B cell (primary cell): ENCODE measurements at regions not wholly inside any gene's neighbourhood (a gene's known extent, or its start where the extent isn't known, plus 50 kb on each side); places are given as distances from the start of the nearest gene placed in this dataset.

Experiments
- ATAC-seq: fragments of 200-7000 bp; cut with Tn5 transposase; one replicate; pipeline ENCODE4 v1.10.0; 2021; ENCODE audit warnings: low read depth, mild to moderate bottlenecking, moderate number of reproducible peaks, moderate library complexity
- CTCF ChIA-PET: fragments of 350-600 bp; sonication (Branson Sonifier 250); formaldehyde crosslinking; loops from one replicate; lab custom pipeline; 2021; ENCODE audit warnings: antibody characterized with exemption, inconsistent platforms; lab: Charles Lee
- POLR2A ChIA-PET: fragments of 350-600 bp; sonication (Branson Sonifier 250); formaldehyde crosslinking; loops from one replicate; lab custom pipeline; 2021; ENCODE audit warnings: antibody characterized with exemption; lab: Charles Lee
- DNase-seq: peaks from one replicate; pipeline ENCODE4 v3.0.0; 2013
- H2AFZ ChIP-seq: 2 replicates; pipeline ENCODE4 v1.6.1; 2012; ENCODE audit warnings: mild to moderate bottlenecking, low read depth, low read length; ENCODE audit not compliant: insufficient read depth, poor library complexity, severe bottlenecking
- H3K27ac ChIP-seq, 2 donors: 1 replicate in 1 of 2; 2 replicates in 1 of 2; pipeline ENCODE4 v1.5.1; 2012 to 2013; ENCODE audit warnings: low read length in 2 of 2, mild to moderate bottlenecking in 2 of 2, moderate library complexity in 1 of 2
- H3K27me3 ChIP-seq, 4 experiments: fragments of 200-600 bp in 1 of 4; sonication (generic) in 1 of 4; replicated peaks in 1 of 4; 1 replicate in 2 of 4; 2 replicates in 2 of 4; pipeline versions ENCODE4 v1.6.1 to v1.7.0; 2013 to 2016; ENCODE audit warnings: low read length in 3 of 4, mild to moderate bottlenecking in 2 of 4, mixed read lengths in 1 of 4, moderate library complexity in 1 of 4; ENCODE audit not compliant: insufficient read depth in 4 of 4, control insufficient read depth in 3 of 4; ENCODE audit errors: control extremely low read depth in 1 of 4
- H3K36me3 ChIP-seq, 2 experiments: replicated peaks in 1 of 2; 1 replicate in 1 of 2; 2 replicates in 1 of 2; pipeline versions ENCODE4 v1.6.1 to v1.7.1; 2013; ENCODE audit warnings: low read length in 1 of 2; ENCODE audit not compliant: insufficient read depth in 2 of 2, control insufficient read depth in 1 of 2; ENCODE audit errors: control extremely low read depth in 1 of 2, extremely low read depth in 1 of 2
- H3K4me1 ChIP-seq, 2 donors: fragments of 200-600 bp in 1 of 2; sonication (generic) in 1 of 2; 1 replicate in 1 of 2; 2 replicates in 1 of 2; pipeline versions ENCODE4 v1.5.1 to v1.6.1; 2013 to 2017; ENCODE audit warnings: low read length in 2 of 2; ENCODE audit not compliant: control insufficient read depth in 2 of 2, insufficient read depth in 2 of 2
- H3K4me2 ChIP-seq: replicated peaks from 2 replicates; pipeline ENCODE3; 2012; ENCODE audit warnings: mild to moderate bottlenecking, low read depth, low read length; ENCODE audit not compliant: poor library complexity, severe bottlenecking
- H3K4me3 ChIP-seq, 5 experiments: fragments of 200-600 bp in 1 of 5; sonication (generic) in 1 of 5; 1 replicate in 3 of 5; 2 replicates in 2 of 5; pipeline versions ENCODE4 v1.5.1 to v1.7.0; 2011 to 2016; ENCODE audit warnings: low read length in 4 of 5, mild to moderate bottlenecking in 4 of 5, low read depth in 2 of 5, control low read depth in 1 of 5, moderate library complexity in 1 of 5; ENCODE audit not compliant: insufficient read depth in 1 of 5; ENCODE audit errors: control extremely low read depth in 1 of 5, extremely low read depth in 1 of 5
- H3K79me2 ChIP-seq: fragments of 200-600 bp; sonication (generic); one replicate; pipeline ENCODE4 v1.6.0; 2016; ENCODE audit warnings: low read length; ENCODE audit not compliant: control insufficient read depth, insufficient read depth
- H3K9ac ChIP-seq: fragments of 200-600 bp; sonication (generic); 2 replicates; pipeline ENCODE4 v1.6.1; 2017; ENCODE audit warnings: mild to moderate bottlenecking, low read length, moderate library complexity
- H3K9me3 ChIP-seq, 3 donors: one replicate each; pipeline versions ENCODE4 v1.6.1 to v1.7.1; 2013; ENCODE audit warnings: low read length in 2 of 3; ENCODE audit not compliant: control insufficient read depth in 2 of 3, insufficient read depth in 1 of 3; ENCODE audit errors: control extremely low read depth in 1 of 3
- H4K20me1 ChIP-seq: 2 replicates; pipeline ENCODE4 v1.6.0; 2012; ENCODE audit warnings: mild to moderate bottlenecking, low read length; ENCODE audit not compliant: insufficient read depth, control insufficient read depth, poor library complexity, severe bottlenecking
- H3K27ac Mint-ChIP-seq: one replicate; pipeline ENCODE4 v1.8.0; 2021; ENCODE audit warnings: mixed read lengths
- H3K27me3 Mint-ChIP-seq: one replicate; pipeline ENCODE4 v1.8.0; 2021; ENCODE audit warnings: mixed read lengths
- H3K4me1 Mint-ChIP-seq: one replicate; pipeline ENCODE4 v1.8.0; 2021; ENCODE audit warnings: mixed read lengths
- H3K4me3 Mint-ChIP-seq: one replicate; pipeline ENCODE4 v1.8.0; 2021; ENCODE audit warnings: mixed read lengths
- H3K9me3 Mint-ChIP-seq: one replicate; pipeline ENCODE4 v1.8.0; 2022; ENCODE audit warnings: mixed read lengths; ENCODE audit not compliant: insufficient read depth
- EZH2 ChIP-seq: IDR thresholded peaks from 2 replicates; pipeline ENCODE4 v1.6.1; 2012; ENCODE audit warnings: borderline replicate concordance, low read depth, mild to moderate bottlenecking, moderate library complexity, low read length; ENCODE audit not compliant: insufficient read depth, poor library complexity, severe bottlenecking
- WGBS: methylation state at CpG from one replicate; pipeline ENCODE4 v1.1.5; 2013; ENCODE audit warnings: missing lambda C conversion rate; ENCODE audit not compliant: insufficient coverage; 5-methylcytosine and 5-hydroxymethylcytosine counted together
- intact Hi-C: fragments of 100-400 bp; cut with micrococcal nuclease; formaldehyde crosslinking; loops from one replicate; pipeline ENCODE4 v1.10.0; 2022
- TF ChIP-seq, protein P1 (sequence below): fragments of 200-600 bp; IDR thresholded peaks from one replicate; pipeline ENCODE4 v1.8.0; 2022; ENCODE audit warnings: antibody characterized with exemption, mild to moderate bottlenecking

DNA sequence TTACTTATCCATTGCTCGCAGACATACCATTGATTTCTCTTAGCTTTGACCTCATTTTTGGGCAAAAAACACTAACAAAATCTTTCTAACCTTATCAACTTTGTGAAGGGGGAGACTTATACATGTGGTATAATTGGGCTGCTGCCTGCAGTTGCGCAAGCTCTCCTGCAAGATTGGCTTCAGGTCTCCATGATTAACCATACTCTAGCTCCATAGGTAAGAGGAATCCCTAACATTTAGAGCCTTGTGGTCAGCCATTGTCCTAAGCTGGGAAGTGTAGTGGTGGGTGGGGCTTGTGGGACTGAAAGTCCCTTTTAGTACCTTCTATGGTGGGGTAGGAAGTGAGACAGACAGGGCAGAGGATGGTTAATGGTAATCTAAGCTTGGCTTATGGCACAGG, 179.6 kb upstream of the THRB start:
- H3K27ac Mint-ChIP-seq: no peak overlapping the region
- H3K4me1 ChIP-seq: peaks cover 4 to 5% of the 10 kb centered on the region in 2 donors
- H3K4me2 ChIP-seq: no peak overlapping the region
- no peaks in the 10 kb centered on the region for H3K9me3 ChIP-seq
- no peak overlapping the region for H3K4me3 ChIP-seq
- no CpG with 5 or more reads among the region's 2 CpGs for WGBS
- no peaks in the 10 kb centered on the region for H3K79me2 ChIP-seq
- intact Hi-C loops: no loop called here
- H3K4me3 Mint-ChIP-seq: no peak overlapping the region
- no peaks in the 10 kb centered on the region for H4K20me1 ChIP-seq
- TF ChIP-seq, protein P1, sequence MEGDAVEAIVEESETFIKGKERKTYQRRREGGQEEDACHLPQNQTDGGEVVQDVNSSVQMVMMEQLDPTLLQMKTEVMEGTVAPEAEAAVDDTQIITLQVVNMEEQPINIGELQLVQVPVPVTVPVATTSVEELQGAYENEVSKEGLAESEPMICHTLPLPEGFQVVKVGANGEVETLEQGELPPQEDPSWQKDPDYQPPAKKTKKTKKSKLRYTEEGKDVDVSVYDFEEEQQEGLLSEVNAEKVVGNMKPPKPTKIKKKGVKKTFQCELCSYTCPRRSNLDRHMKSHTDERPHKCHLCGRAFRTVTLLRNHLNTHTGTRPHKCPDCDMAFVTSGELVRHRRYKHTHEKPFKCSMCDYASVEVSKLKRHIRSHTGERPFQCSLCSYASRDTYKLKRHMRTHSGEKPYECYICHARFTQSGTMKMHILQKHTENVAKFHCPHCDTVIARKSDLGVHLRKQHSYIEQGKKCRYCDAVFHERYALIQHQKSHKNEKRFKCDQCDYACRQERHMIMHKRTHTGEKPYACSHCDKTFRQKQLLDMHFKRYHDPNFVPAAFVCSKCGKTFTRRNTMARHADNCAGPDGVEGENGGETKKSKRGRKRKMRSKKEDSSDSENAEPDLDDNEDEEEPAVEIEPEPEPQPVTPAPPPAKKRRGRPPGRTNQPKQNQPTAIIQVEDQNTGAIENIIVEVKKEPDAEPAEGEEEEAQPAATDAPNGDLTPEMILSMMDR: no peak
- no peak for TF ChIP-seq EZH2
- POLR2A ChIA-PET: no interaction called here
- H3K36me3 ChIP-seq: no peaks in the 10 kb centered on the region
- H3K9ac ChIP-seq: no peak overlapping the region
- peaks cover 7% of the 10 kb centered on the region for H3K4me1 Mint-ChIP-seq
- peaks cover 6% of the 10 kb centered on the region for H3K27me3 Mint-ChIP-seq
- H3K27me3 ChIP-seq: no peaks in the 10 kb centered on the region
- no peak for DNase-seq
- H3K27ac ChIP-seq: no peak overlapping the region
- no peaks in the 10 kb centered on the region for H3K9me3 Mint-ChIP-seq
- H2AFZ ChIP-seq: no peak overlapping the region
- no peak for ATAC-seq
- CTCF ChIA-PET: interaction anchor here (0.6 to 2.0 kb wide), 2 partner anchors 9 to 786 kb away, joined by 3 to 5 read pairs; no protein-coding TSS in a partner anchor

DNA sequence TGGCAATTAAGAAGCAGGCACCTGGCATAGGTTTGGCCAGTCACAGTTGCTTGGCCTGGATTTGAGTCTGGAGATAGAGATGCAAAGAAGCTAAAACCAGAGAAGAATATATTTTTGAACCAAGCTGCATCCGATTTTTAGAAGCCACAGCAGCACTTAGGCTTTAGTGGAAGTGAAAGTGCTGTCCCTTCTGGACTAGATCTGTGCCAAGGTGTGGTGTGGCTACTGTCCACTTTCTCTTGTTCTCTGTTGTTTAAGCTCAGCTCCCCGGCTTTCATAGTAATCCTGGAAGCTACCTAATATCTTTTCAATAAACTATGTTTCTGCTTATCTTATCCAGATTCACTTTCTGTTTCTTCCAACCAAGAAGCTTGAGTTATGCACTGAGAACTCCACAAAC, 183.4 kb upstream of the THRB start:
- intact Hi-C loops: no loop called here
- H3K79me2 ChIP-seq: no peaks in the 10 kb centered on the region

More for the DNA sequence above, 183.4 kb upstream of the THRB start:
- Mint-ChIP-seq H3K4me3 (peak overlapping the region; percentile 20), H3K4me1 (peaks cover 7% of the 10 kb centered on the region), H3K27ac (no peak overlapping the region), H3K27me3 (peaks cover 6% of the 10 kb centered on the region), H3K9me3 (no peaks in the 10 kb centered on the region)
- TF ChIP-seq, protein P1: no peak
- TF ChIP-seq EZH2: no peak
- Histone ChIP-seq H3K4me2 (peak overlapping the region; percentile 40), H3K4me1 (peaks cover 4 to 5% of the 10 kb centered on the region in 2 donors), H3K9ac (peak overlapping the region; percentile 17), H3K36me3 (no peaks in the 10 kb centered on the region), H3K27me3 (no peaks in the 10 kb centered on the region), H2AFZ (peak overlapping the region; percentile 52), H3K9me3 (no peaks in the 10 kb centered on the region), H4K20me1 (no peaks in the 10 kb centered on the region), H3K4me3 (peak overlapping the region in 1 of 5 experiments; percentile 12), H3K27ac (no peak overlapping the region)
- no peak for ATAC-seq
- no peak for DNase-seq
- CTCF ChIA-PET: interaction anchor here (1.2 to 1.8 kb wide), 2 partner anchors 9 to 11 kb away, joined by 3 to 4 read pairs; no protein-coding TSS in a partner anchor
- WGBS: 6% methylated on average over 2 of the region's 2 CpGs
- POLR2A ChIA-PET: no interaction called here
